Stimulated activated naive CD8-positive, alpha-beta T cell treated with anti-CD3 and anti-CD28 coated beads, Interleukin-15, Interleukin-2, amounts not matched to agents 100 U/mL and 50 U/mL, for 24 hours (primary cell): ENCODE measurements at regions not wholly inside any gene's neighbourhood (a gene's known extent, or its start where the extent isn't known, plus 50 kb on each side); places are given as distances from the start of the nearest gene placed in this dataset.
"Not testable (repeated sequence)": the region's sequence is repeated elsewhere in the genome, so short reads cannot be mapped to it uniquely, and the experiment has no call there.

Source experiments
- ATAC-seq: fragments of 150-1000 bp; cut with Tn5 transposase; one replicate; pipeline ENCODE4 v1.10.0; 2021
- DNase-seq: peaks from one replicate; pipeline ENCODE4 v3.0.0; 2021

DNA sequence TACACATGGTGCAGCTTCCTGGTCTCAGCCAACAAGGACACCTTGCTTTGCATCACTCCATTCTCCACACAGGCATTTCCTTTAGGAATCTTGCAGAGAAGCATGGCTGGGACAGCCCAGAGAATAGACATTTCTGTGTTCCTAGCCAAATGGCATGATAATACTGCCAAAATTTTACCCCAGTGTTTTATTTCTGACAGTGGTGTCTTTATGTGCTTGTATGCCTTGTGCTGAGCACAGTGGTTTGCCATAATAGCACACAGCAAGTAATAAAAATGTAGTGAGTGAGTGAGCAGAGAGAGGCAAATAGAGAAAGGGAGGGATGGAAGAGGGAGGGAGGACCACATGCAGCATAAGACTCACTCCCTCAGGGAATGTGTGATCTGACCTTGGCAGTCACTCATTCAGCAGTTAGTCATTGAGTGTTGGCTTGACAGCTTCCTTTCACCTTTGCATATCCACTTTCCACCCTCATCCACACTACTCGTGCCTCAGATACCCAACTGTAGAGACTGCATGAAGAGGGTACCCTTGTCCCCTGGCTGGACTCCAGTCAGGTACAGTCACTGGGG lies 212.8 kb upstream of the CCDC196 start:
- no peak for ATAC-seq
- no peak for DNase-seq

DNA sequence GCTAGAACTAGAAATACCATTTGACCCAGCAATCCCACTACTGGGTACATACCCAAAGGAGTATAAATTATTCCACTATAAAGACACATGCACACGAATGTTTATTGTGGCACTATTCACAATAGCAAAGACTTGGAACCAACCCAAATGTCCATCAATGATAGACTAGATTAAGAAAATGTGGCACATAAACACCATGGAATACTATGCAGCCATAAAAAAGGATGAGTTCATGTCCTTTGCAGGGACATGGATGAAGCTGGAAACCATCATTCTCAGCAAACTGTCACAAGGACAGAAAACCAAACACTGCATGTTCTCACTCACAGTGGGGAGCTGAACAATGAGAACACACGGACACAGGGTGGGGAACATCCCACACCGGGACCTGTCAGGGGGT lies 207.8 kb upstream of the CCDC196 start:
- not testable (repeated sequence) for ATAC-seq, DNase-seq

DNA sequence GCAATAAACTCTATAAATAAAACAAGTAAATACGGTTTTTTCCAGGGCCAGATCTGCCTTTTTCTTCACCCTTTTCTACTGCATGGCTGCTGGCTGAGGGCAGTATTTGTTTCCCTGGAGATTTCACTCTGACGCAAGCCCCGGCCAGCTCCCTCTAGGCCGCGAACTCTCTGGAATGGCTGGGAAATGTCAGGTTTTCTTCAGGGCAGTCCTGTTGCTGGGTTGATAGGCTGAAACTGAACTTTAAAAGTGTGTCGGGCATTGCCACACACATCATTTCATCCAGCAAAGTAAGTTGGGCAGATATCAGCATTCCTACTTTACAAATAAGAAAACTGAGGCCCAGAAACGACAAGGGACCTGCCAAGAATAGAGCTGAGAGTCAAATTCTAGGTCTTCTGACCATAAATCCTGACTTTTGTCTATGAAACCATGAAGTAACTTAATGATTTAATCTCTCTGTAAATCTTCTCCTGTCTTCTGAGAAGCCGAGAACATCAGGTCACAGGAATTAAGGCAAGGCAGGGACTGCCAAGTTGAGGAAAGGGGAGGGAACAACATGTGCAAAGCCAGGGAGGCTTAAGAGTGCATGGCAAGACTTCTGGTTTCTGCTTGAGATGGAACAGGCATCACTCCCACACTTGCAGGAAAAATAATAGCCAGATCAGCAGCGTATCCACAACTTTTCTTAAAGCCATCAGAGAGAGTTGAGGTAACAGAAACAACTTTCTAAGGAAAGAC lies 205.0 kb upstream of the CCDC196 start:
- no peak for ATAC-seq
- no peak for DNase-seq

DNA sequence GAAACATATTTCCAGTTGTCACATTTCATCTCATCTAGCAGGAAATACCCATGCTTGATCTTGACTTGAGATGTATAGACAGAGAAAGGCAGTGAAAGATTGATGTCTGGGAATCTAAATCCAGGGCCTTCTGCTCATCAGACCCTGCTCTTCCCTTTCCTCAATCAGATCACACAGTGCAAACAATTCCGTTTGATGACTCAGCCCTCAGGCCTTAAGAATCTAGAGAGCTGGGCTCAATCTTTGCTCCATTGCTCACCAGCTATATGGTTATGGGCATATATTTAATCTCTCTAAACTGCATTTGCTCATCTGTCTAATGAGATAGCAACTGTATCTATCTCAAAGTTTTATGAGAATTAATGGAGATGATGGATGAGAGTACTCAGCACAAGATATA lies 201.8 kb upstream of the CCDC196 start:
- no peak for ATAC-seq
- no peak for DNase-seq

DNA sequence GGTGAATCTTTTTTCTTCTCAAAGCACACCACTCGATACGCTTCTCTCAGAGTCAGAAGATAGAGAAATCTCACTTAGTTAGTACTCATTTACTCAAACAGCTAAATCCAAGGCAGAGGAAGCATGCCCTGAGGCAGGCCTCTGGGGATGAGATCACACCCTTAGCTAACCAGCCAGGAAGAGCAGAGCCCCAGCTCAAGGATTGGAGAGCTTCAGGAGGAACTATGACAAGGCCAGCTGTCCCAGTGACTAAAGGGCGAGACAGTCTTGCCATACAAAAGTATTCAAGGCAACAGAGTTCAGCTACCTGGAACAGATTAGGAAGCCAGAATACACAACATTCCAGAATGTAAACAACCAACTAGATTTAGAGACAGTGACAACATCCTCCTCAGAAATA lies 197.7 kb upstream of the CCDC196 start:
- DNase-seq (no peak), ATAC-seq (no peak)

DNA sequence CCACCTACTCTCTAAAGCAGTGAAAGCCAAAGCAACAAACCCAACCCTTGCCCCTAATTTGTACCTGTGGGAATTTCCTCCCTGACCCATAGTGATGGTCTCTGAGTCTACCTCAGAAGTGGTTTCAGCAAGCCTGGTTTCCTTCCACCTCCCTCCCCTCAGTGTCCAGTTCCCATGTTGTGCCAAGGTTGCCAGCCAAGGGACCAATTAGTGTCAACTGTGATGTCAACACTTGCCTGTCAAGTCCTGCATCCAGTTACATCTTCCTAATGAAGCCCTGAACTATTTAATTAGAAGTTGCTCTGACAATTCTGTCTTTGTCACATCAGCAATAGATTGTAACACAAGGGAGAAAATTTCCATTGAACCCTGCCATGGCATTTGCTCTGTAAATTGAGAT lies 194.4 kb upstream of the CCDC196 start:
- no peak for ATAC-seq
- no peak for DNase-seq

DNA sequence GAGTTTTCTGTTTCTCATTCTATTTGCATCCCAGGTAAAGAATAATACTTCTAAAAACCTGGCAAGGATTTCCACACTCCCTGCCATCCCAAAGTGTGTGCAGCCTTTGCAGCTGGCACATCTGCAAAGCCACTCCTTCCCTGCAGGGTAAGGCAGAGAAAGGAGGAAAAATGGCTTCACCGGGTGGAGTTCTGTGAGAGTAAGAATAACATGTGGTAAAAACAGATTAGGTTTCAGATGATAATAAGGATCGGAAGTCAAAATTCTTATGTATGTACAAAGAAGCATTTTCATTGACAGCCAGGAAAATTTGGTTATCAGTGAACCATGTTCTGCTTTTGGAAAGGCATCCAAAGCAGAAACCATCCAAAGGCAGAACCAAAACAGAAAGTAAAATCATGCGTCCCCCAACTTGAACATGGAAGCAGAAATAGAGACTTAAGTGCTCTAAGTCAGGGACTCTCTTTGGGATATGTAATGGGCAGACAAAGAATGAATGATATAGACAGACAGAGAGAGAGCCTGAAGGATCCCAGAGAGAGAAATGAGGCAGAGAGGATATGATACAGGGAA lies 192.6 kb upstream of the CCDC196 start:
- no peak for DNase-seq
- ATAC-seq, result no peak

DNA sequence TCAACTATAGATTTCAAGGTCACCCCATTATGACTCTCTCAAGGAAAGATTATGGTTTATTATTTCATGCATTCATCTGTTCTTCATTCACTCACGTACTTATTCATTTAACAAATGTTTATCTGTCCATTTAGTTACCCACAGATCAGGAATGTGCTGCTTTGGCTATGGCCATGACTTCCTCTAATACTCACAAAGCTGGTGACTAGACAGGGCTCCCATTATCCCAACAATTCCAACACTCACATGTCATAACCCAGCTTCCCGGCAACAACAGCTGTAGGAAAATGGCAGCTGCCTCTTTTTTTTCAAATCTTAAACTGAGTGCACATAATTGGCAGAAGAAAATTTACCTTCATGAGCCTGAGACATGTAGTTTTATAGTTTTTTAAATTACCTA lies 190.8 kb upstream of the CCDC196 start:
- DNase-seq, result no peak

DNA sequence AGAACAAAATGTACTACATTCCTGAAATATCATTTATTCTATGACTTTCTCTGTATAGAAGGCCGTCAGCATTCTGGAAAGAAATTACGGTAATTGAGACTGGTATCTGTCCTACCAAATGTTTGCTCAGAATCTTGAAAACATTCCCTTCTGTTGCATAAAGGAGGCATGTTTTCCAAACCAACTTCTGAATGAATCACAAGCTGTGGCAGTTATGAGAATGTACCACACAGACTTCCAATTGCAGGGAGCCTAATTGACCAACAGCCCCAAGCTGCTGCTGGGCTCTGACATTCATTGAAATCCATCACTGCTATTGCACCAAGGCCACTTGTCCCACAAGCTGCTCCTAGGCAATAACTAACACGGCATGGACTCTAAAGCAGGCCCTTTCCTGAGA lies 185.3 kb upstream of the CCDC196 start:
- ATAC-seq, result no peak

More for the DNA sequence above, 190.8 kb upstream of the CCDC196 start:
- ATAC-seq, result no peak

DNA sequence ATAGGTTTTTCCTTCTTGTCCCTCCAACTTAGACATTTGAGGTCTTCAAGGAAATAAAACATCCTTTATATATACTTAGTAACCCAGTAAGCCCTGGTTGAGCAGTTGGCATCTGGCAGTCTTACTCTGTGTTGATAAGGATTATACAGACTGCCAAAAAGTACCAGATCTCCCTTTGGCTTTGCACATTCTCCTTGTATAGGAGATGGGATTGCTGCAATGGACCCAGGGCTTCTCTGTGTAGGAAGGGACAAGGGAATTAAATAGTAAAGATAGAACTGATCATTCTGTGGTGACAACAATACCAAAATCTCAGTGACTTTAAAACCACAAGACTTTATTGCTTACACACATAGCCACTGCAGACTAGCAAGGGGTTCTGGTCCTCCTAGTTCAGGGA lies 180.1 kb upstream of the CCDC196 start:
- no peak for DNase-seq
- no peak for ATAC-seq

More for the DNA sequence above, 185.3 kb upstream of the CCDC196 start:
- no peak for DNase-seq

DNA sequence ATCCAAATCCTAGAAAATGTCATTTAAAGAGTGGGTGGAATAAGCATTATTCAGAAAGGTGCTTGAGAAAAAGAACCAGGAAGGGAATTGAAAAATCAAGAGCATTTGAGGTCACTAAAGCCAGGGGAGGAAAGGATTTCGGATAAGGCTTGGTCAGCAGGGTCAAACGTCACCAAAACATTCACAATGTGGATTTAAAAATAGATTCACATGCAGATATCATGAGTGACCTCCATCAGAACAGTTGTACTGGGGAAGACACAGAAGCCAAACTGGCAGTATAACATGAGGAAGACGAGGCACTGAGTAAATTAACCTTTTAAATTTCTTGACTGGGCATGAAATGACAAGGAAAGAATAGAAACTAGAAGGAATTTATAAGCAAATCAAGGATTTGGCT lies 175.1 kb upstream of the CCDC196 start:
- no peak for ATAC-seq
- no peak for DNase-seq

DNA sequence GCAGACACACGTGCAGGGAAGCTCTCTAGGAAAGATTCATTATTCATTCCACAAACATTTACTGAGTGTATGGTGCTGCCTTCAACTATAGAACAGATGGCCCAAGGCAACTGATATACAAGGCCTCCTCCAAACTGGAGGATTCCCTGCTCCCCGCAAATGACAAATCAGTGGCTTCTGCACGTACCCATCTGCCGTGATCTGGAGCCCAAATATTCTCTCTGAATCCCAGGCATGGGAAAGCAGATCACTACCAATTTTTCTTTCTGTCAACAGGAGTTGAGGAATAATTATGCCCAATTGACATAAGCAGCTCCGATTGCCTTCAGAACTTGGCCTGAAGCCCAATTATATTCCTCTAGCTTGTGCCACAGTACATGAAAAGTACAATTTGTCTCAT lies 174.2 kb upstream of the CCDC196 start:
- DNase-seq, result no peak
- ATAC-seq, result no peak

DNA sequence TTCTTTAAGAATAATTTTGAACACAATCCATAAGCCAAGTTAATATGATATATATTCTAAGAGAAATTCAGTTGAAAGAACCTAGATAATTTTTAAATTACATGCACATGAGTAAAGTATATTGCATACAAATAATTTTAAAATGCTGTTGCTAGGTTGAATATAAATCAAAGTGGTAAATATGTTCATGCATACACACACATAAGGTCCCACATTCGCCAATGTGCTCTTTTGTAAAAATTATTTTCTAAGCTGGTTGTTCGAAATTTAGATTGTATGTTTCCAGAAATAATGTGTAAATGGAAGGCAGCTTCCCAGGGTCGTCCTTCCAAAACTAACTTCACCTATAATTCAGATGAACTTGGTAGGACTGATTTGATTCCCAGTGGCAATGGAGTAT lies 173.7 kb upstream of the CCDC196 start:
- no peak for DNase-seq

DNA sequence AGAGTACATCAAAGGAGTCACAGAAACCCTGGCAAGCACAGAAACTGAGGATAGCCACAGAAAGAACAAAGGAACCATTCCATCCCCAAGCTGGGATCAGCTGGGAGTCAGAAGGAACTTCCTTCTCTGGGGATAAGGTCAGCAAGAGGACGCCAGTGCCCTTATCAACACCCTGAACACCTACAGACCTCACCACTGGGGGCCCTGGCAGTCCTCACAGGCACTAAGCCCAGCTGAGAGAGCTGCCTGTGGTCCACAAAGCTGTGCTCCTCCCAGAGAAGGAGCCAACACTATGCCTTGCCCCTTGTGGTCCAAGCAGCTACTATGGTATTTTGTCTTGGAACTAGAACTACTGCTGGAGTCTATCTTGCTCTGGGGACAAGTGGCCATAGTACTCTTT lies 171.1 kb upstream of the CCDC196 start:
- no peak for DNase-seq
- ATAC-seq, result no peak

More for the DNA sequence above, 173.7 kb upstream of the CCDC196 start:
- ATAC-seq, result no peak

DNA sequence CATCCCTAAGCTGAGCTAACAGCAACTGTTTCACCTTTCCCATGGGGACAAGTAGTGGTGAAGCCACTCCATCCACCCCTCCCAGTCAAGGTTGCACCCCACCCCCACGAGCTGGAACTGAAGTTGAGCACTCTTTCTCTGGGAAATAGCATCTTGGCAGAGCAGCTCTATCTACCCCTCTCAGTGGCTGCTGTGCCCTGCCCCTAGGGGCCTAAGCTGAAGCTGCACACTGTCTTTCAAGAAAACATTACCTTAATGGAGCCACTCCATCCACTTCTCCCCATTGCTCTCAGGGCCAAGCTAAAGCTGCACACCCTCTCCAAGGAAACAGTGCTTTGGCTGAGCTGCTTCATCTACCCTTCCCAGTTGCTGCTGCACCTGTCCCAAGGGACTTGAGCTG lies 170.6 kb upstream of the CCDC196 start:
- ATAC-seq (no peak), DNase-seq (no peak)

DNA sequence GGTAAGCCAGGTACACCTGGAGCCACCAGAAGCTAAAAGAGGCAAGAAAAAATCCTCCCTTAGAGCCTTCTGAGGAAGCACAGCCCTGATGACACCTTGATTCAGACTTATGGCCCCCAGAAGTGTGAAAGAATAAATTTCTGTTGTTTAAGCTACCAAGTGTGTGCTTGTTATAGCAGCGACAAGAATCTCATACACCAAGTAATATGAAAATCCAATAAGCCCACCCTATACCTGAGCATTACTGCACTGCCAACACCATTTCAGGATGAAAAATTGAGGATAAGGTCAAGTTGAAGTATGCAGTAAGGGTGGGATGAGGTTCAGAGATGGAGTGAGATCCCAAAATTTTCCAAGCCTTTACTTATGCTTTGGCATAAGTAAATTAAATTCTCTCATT lies 163.6 kb upstream of the CCDC196 start:
- ATAC-seq, result no peak
- no peak for DNase-seq

DNA sequence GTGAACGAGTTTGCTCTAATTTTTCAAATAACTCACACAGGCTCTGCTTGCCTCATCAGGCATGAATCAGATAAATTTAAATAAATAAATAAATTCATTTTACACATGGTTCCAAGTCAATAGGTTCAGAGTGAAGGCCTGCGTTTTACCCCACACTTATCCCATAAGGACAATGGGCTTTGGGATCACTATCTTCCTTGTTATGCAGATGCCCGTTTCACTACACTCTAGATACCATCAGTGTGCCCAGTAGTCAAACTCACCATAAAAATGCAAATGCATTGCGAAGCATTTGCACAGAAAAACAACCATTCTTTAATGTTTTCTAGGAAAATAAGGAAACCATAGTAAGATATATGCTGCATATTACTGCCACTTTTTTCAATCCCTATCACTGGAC lies 155.9 kb upstream of the CCDC196 start:
- DNase-seq, result no peak
- no peak for ATAC-seq

DNA sequence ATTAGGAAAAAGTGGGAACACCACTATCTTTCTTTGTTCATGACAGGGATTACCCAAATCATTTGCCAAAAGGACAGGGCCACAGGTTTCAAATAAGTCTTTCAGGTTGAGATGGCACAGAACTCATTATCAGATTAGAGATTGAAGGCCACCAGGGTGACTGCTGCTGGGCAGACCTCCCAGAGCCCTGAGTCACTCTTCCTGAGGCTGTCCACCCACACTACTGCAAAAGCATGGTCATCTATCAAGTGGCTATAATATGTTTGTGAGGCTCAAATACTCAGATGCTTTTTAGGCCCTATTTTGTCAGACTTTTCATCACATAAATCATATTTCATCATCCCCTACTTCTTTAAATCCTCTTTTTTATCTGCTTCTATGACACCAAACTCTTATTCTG lies 155.3 kb upstream of the CCDC196 start:
- no peak for DNase-seq
- ATAC-seq, result no peak

DNA sequence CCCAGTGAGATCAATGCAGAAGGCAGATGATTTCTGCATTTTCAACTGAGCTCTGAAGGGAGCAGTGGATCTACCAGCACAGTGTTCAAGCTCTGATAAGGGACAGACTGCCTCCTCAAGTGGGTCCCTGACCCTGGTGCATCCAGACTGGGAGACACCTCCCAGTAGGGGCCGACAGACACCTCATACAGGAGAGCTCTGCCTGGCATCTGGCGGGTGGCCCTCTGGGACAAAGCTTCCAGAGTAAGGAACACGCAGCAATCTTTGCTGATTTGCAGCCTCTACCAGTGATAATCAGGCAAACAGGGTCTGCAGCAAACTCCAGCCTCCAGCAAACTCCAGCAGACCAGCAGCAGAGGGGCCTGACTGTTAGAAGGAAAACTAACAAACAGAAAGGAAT lies 152.9 kb upstream of the CCDC196 start:
- ATAC-seq, DNase-seq: not testable (repeated sequence)

DNA sequence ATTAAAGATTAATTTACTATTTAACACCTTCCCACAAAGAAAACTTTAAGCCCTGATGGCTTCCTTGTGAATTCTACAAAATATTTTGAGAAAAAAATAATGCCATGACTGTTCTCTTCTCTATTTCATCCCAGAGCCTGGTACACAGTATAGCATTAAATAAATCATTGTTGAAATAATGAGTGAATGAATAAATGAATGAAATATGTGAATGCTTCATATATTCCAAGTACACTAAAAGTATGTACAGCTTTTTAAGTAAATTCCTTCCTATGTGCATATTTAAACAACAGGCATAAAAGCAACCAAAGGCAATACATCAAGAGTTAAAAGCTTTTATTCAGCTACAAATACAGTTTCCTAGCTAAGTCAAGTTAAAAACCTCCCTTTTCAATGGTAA lies 144.9 kb upstream of the CCDC196 start:
- ATAC-seq, result no peak
- no peak for DNase-seq

DNA sequence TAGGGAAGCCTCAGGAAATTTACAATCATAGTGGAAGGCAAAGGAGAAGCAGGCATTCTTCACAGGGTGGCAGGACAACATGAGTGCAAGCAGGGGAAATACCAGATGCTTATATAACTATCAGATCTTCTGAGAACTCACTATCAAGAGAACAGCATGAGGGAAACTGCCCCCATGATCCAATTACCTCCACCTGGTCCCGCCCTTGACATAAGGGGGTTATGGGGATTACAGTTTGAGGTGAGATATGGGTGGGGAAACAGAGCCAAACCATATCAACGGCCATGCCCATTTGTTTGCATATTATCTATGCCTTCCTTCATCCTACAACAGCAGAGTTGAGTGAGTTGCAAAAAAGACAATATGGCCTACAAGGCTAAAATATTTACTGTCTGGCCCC lies 140.2 kb upstream of the CCDC196 start:
- DNase-seq (no peak), ATAC-seq (no peak)

DNA sequence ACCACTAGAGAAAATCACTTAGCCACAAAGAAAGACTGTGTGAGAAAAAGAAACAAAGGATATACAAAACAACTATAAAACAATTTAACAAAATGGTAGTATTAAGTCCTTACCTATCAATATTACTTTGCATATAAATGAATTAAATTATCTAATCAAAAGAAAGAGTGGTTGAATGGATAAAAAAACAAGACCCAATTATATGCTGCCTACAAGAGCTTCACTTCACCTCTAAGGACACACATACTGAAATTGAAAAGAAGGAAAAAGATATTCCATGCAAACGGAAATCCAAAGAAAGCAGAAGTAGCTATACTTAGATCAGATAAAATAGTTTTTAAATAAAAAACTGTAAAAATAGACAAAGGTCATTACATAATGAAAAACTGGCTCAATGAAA lies 134.9 kb upstream of the CCDC196 start:
- no peak for DNase-seq
- no peak for ATAC-seq

DNA sequence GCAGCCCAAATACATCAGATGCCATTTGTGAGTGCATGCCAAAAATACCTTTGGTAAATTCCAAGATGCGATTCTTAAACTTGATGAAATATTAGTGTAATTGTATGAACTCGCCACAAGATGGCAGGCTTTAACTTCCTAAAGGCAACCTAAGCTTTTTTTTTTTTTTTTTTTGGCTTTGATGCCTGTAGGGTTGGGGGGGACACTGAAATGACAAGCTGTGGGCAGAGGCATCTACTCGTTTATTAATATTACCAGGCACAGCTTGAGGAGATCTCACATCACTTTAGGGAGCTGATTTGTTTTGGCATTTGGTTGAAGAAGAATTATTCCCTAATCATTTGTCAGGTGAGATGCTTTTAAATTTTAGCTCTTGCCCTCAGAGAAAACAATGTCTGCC lies 126.7 kb upstream of the CCDC196 start:
- DNase-seq, result peak; percentile 7
- ATAC-seq, result no peak

DNA sequence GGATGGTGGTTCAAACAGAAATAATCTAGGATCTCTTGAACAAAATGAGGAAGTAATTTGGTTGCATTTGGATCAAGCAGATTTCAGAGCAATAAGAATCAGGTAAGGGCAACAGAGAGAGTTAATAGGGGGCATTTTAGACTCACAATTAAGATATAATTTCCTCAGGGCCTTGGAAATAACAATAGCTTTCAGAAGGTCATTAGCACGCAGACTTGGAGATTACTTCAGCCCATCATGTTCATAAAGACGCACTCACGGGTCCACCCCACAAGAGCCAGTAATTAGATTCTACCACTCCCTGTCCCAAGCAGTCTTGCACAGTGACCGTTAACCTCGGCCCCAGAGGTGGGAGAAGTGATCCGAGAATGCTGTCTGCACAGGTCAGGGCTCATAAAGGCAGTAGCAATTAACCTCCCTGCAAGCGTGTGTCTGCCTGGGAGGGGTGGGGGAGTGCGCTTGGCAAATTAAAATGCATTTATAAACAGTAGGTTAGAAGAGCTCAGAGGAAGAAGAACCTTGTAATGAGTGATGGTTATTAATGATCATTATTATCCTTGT lies 125.7 kb upstream of the CCDC196 start:
- ATAC-seq (no peak), DNase-seq (no peak)
